Endothelial cell of umbilical vein (primary cell): ENCODE measurements at regions not wholly inside any gene's neighbourhood (a gene's known extent, or its start where the extent isn't known, plus 50 kb on each side); places are given as distances from the start of the nearest gene placed in this dataset.
"Not testable (repeated sequence)": the region's sequence is repeated elsewhere in the genome, so short reads cannot be mapped to it uniquely, and the experiment has no call there.

ENCODE experiments used
- EZH2 ChIP-seq: IDR thresholded peaks from 2 replicates; pipeline ENCODE4 v1.6.1; 2012; ENCODE audit warnings: borderline replicate concordance, low read depth, mild to moderate bottlenecking, moderate library complexity, low read length, inconsistent platforms; ENCODE audit not compliant: severe bottlenecking
- POLR2A ChIP-seq: IDR thresholded peaks from 2 replicates; pipeline ENCODE4 v1.6.1; 2012; ENCODE audit warnings: low read depth, mild to moderate bottlenecking, control low read depth, low read length
- TF ChIP-seq, protein P1 (sequence below), 2 donors: IDR thresholded peaks; 1 replicate in 1 of 2; 2 replicates in 1 of 2; pipeline ENCODE4 v1.5.1; 2011; ENCODE audit warnings: low read length in 2 of 2, mild to moderate bottlenecking in 2 of 2, moderate library complexity in 2 of 2, control low read depth in 1 of 2, inconsistent platforms in 1 of 2, low read depth in 1 of 2; ENCODE audit not compliant: insufficient read depth in 1 of 2; ENCODE audit errors: extremely low read depth in 1 of 2

DNA sequence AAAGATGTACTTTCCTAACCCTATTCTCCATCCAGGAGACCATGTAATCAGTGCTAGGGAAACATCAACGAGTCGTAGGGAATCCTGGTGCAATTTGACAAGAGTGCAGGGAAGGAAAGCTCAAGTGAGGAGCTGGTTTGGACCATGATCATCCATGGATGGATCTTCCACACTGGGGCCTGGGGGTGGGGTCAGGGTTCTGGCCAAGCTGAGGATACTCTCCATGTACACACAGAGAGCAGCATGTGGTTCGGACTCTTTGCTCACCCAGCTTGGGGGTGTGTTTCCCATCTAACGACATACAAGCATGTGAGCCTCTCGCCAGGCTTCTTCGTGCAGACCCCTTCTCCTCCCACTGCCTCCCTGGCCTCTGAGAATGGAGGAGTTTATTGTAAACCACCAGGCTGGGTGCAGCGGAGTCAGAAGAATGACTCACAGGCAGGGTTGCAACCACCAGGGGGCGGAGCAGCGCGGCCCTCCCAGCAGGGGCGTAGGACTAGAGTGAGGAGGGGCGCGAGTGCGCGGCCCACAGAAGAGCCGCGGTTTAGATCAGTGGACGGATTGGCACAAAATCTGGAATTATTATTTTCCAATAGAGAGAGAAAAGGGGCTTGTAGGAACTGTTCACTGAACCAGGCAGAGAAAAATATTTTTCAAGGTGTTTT lies 530.0 kb upstream of the B3GAT1 start:
- not testable (repeated sequence) for TF ChIP-seq POLR2A, EZH2
- TF ChIP-seq, protein P1, sequence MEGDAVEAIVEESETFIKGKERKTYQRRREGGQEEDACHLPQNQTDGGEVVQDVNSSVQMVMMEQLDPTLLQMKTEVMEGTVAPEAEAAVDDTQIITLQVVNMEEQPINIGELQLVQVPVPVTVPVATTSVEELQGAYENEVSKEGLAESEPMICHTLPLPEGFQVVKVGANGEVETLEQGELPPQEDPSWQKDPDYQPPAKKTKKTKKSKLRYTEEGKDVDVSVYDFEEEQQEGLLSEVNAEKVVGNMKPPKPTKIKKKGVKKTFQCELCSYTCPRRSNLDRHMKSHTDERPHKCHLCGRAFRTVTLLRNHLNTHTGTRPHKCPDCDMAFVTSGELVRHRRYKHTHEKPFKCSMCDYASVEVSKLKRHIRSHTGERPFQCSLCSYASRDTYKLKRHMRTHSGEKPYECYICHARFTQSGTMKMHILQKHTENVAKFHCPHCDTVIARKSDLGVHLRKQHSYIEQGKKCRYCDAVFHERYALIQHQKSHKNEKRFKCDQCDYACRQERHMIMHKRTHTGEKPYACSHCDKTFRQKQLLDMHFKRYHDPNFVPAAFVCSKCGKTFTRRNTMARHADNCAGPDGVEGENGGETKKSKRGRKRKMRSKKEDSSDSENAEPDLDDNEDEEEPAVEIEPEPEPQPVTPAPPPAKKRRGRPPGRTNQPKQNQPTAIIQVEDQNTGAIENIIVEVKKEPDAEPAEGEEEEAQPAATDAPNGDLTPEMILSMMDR (IDR thresholded peaks at IDR 0.05; ENCODE audit: extremely low read depth in 1 of 2, insufficient read depth in 1 of 2, low read depth in 1 of 2, low read length in 2 of 2): peak; percentile 8 to 45
